Right forelimb (tissue), 1 donor: ENCODE measurements at regions not wholly inside any gene's neighbourhood (a gene's known extent, or its start where the extent isn't known, plus 50 kb on each side); places are given as distances from the start of the nearest gene placed in this dataset.

Source experiments
- DNase-seq: peaks from one replicate; pipeline ENCODE4 v3.0.0-alpha.2; 2018

- DNase-seq, result no peak
These were observed 274.3 kb downstream of the KLF6 start for GRCh38 chr10:3510741-3511140.

- DNase-seq, result no peak
These were observed 275.7 kb downstream of the KLF6 start for GRCh38 chr10:3509355-3509754.

- no peak for DNase-seq
These were observed 281.7 kb downstream of the KLF6 start for GRCh38 chr10:3503299-3503698.

GRCh38 chr10:3502673-3503072 lies 282.3 kb downstream of the KLF6 start:
- no peak for DNase-seq

GRCh38 chr10:3500408-3500856 lies 284.6 kb downstream of the KLF6 start:
- no peak for DNase-seq

GRCh38 chr10:3499120-3499519 lies 285.9 kb downstream of the KLF6 start:
- DNase-seq, result no peak

GRCh38 chr10:3497581-3497980 lies 287.4 kb downstream of the KLF6 start:
- DNase-seq, result no peak

GRCh38 chr10:3496138-3496537 lies 288.9 kb downstream of the KLF6 start:
- no peak for DNase-seq

- no peak for DNase-seq
These were observed 289.7 kb downstream of the KLF6 start for GRCh38 chr10:3495281-3495680.

- DNase-seq, result no peak
These were observed 290.2 kb downstream of the KLF6 start for GRCh38 chr10:3494838-3495230.

GRCh38 chr10:3494131-3494837 lies 290.7 kb downstream of the KLF6 start:
- DNase-seq, result no peak

GRCh38 chr10:3493621-3494020 lies 291.4 kb downstream of the KLF6 start:
- no peak for DNase-seq

- no peak for DNase-seq
These were observed 293.4 kb downstream of the KLF6 start for GRCh38 chr10:3491571-3491970.

- DNase-seq, result no peak
These were observed 297.8 kb downstream of the KLF6 start for GRCh38 chr10:3487228-3487627.

- no peak for DNase-seq
These were observed 298.5 kb downstream of the KLF6 start for GRCh38 chr10:3486346-3487065.

GRCh38 chr10:3485057-3485686 lies 299.8 kb downstream of the KLF6 start:
- DNase-seq, result no peak

- DNase-seq, result no peak
These were observed 300.5 kb downstream of the KLF6 start for GRCh38 chr10:3484306-3485056.

- no peak for DNase-seq
These were observed 302.6 kb downstream of the KLF6 start for GRCh38 chr10:3482200-3482993.

- DNase-seq, result no peak
These were observed 303.5 kb downstream of the KLF6 start for GRCh38 chr10:3481496-3481895.

GRCh38 chr10:3480990-3481315 lies 304.1 kb downstream of the KLF6 start:
- no peak for DNase-seq

GRCh38 chr10:3480281-3480989 lies 304.6 kb downstream of the KLF6 start:
- DNase-seq, result no peak
